DOHH2 (cell line): ENCODE measurements at regions not wholly inside any gene's neighbourhood (a gene's known extent, or its start where the extent isn't known, plus 50 kb on each side); places are given as distances from the start of the nearest gene placed in this dataset.
"Not testable (repeated sequence)": the region's sequence is repeated elsewhere in the genome, so short reads cannot be mapped to it uniquely, and the experiment has no call there.

Experiments
- H3F3A ChIP-seq: fragments of 200-600 bp; sonication (generic), shearing (Covaris generic); 2 replicates; pipeline ENCODE4 v1.6.0; 2016; ENCODE audit warnings: antibody characterized with exemption, mild to moderate bottlenecking; ENCODE audit not compliant: control insufficient read depth, insufficient read depth
- H3K27ac ChIP-seq: fragments of 200-600 bp; sonication (generic); 2 replicates; pipeline ENCODE4 v1.5.1; 2014; ENCODE audit warnings: low read depth, mild to moderate bottlenecking, low read length, moderate library complexity
- H3K27me3 ChIP-seq: fragments of 200-600 bp; sonication (generic); 2 replicates; pipeline ENCODE4 v1.6.1; 2014; ENCODE audit warnings: mild to moderate bottlenecking, low read length, mixed read lengths; ENCODE audit not compliant: control insufficient read depth
- H3K36me3 ChIP-seq: fragments of 200-600 bp; sonication (generic); 2 replicates; pipeline ENCODE4 v1.6.1; 2014; ENCODE audit warnings: mild to moderate bottlenecking, low read length, moderate library complexity, mixed read lengths; ENCODE audit not compliant: control insufficient read depth
- H3K4me1 ChIP-seq: fragments of 200-600 bp; sonication (generic); 2 replicates; pipeline ENCODE4 v1.6.1; 2014; ENCODE audit warnings: mild to moderate bottlenecking, low read length, mixed read lengths; ENCODE audit not compliant: control insufficient read depth
- H3K4me2 ChIP-seq: fragments of 200-600 bp; sonication (generic); 2 replicates; pipeline ENCODE4 v1.6.0; 2014; ENCODE audit warnings: mild to moderate bottlenecking, low read length, moderate library complexity
- H3K4me3 ChIP-seq: fragments of 200-600 bp; sonication (generic); 2 replicates; pipeline ENCODE4 v1.5.1; 2014; ENCODE audit warnings: mild to moderate bottlenecking, low read length, mixed read lengths
- H3K79me2 ChIP-seq: fragments of 200-600 bp; sonication (generic); 2 replicates; pipeline ENCODE4 v1.6.1; 2014; ENCODE audit warnings: mild to moderate bottlenecking, low read length, mixed read lengths; ENCODE audit not compliant: control insufficient read depth
- H3K9me2 ChIP-seq: fragments of 200-600 bp; sonication (generic); replicated peaks from 2 replicates; pipeline ENCODE4 v1.6.1; 2014; ENCODE audit warnings: mild to moderate bottlenecking, low read length, mixed read lengths; ENCODE audit not compliant: control insufficient read depth
- H3K9me3 ChIP-seq: fragments of 200-600 bp; sonication (generic); 2 replicates; pipeline ENCODE4 v1.6.1; 2014; ENCODE audit warnings: antibody characterized with exemption, low read length, mixed read lengths; ENCODE audit not compliant: control insufficient read depth, insufficient read depth
- H4K20me1 ChIP-seq: fragments of 200-600 bp; sonication (generic); 2 replicates; pipeline ENCODE4 v1.6.0; 2014; ENCODE audit warnings: low read depth, mild to moderate bottlenecking, antibody characterized with exemption, low read length, moderate library complexity; ENCODE audit not compliant: control insufficient read depth, insufficient read depth
- EZH2phosphoT487 ChIP-seq: fragments of 200-600 bp; sonication (generic); IDR thresholded peaks from 2 replicates; pipeline ENCODE4 v1.6.1; 2017; ENCODE audit warnings: borderline replicate concordance, mild to moderate bottlenecking, antibody characterized with exemption, low read length, moderate library complexity, mixed read lengths
- TF ChIP-seq, protein P1 (sequence below): fragments of 200-600 bp; sonication (generic); IDR thresholded peaks from one replicate; pipeline ENCODE4 v1.5.1; 2014; ENCODE audit warnings: antibody characterized with exemption, mild to moderate bottlenecking, low read depth, low read length; ENCODE audit not compliant: poor library complexity, severe bottlenecking

DNA sequence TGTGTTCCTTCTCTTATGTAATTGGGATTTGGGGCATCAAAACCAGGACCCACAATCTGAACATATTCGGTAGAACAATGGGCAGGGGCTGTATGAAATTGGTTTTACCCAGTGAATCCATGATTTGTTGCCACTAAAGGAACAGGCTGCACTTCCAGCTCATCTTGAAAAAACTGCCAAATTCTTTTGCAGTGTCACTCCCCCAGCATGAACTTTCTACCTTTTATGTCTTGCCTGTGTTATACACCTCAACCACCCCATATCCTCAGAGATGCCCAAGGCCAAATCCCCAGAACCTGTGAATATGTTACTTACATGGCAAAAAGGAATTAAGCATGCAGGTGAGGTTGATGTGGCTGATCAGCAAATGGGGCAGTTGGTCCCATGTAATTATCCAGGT lies 280.2 kb upstream of the ECI2 start:
- TF ChIP-seq EZH2phosphoT487, result no peak
- TF ChIP-seq, protein P1, sequence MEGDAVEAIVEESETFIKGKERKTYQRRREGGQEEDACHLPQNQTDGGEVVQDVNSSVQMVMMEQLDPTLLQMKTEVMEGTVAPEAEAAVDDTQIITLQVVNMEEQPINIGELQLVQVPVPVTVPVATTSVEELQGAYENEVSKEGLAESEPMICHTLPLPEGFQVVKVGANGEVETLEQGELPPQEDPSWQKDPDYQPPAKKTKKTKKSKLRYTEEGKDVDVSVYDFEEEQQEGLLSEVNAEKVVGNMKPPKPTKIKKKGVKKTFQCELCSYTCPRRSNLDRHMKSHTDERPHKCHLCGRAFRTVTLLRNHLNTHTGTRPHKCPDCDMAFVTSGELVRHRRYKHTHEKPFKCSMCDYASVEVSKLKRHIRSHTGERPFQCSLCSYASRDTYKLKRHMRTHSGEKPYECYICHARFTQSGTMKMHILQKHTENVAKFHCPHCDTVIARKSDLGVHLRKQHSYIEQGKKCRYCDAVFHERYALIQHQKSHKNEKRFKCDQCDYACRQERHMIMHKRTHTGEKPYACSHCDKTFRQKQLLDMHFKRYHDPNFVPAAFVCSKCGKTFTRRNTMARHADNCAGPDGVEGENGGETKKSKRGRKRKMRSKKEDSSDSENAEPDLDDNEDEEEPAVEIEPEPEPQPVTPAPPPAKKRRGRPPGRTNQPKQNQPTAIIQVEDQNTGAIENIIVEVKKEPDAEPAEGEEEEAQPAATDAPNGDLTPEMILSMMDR, result no peak
- H3K9me3 ChIP-seq, result no peaks in the 10 kb centered on the region; the same call in 1 of the 2 replicates
- no peak overlapping the region for H3K4me2 ChIP-seq
- H3K79me2 ChIP-seq, result no peaks in the 10 kb centered on the region
- no peaks in the 10 kb centered on the region for H4K20me1 ChIP-seq
- H3K4me3 ChIP-seq, result no peak overlapping the region
- H3K36me3 ChIP-seq, result no peaks in the 10 kb centered on the region
- H3K27me3 ChIP-seq, result no peaks in the 10 kb centered on the region; the same call in 1 of the 2 replicates
- H3K9me2 ChIP-seq, result no peaks in the 10 kb centered on the region
- H3K4me1 ChIP-seq, result no peaks in the 10 kb centered on the region
- H3K27ac ChIP-seq, result no peak overlapping the region
- H3F3A ChIP-seq, result no peaks in the 10 kb centered on the region

DNA sequence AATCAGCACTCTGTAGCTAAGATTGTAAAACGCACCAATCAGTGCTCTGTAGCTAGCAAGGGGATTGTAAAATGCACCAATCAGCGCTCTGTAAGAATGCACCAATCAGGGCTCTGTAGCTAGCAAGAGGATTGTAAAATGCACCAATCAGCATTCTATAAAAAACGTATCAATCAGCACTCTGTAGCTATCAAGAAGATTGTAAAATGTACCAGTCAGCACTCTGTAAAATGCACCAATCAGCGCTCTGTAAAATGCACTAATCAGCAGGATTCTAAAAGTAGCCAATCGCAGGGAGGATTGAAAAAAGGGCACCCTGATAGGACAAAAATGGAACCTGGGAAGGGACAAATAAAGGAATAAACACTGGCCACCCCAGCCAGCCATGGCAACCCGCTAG lies 278.7 kb upstream of the ECI2 start:
- not testable (repeated sequence) for H3K27ac ChIP-seq, H4K20me1 ChIP-seq, H3F3A ChIP-seq, H3K4me1 ChIP-seq, H3K36me3 ChIP-seq, H3K4me3 ChIP-seq, H3K79me2 ChIP-seq, H3K27me3 ChIP-seq, H3K4me2 ChIP-seq, H3K9me2 ChIP-seq, H3K9me3 ChIP-seq

DNA sequence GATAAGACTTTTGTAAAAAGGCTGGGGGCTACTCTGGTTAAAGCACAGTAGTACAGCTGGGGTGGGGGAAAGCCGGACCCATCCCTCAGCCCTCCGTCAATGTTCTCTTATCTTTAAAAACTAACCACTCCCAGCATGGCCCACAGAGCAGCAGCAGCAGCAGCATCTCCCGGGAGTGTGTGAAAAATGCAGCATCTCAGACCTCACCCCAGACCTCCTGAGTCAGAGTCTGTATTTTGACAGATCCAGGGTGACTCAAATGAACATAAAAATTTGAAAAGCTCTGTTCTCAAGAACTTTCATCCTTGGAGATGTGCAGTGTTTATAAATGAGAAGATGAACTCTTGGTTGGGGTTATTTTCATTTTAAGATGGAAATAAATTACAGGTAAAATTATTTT lies 277.7 kb upstream of the ECI2 start:
- H3K9me3 ChIP-seq, result no peaks in the 10 kb centered on the region; the same call in 1 of the 2 replicates
- no peak overlapping the region for H3K4me2 ChIP-seq
- no peaks in the 10 kb centered on the region for H3K79me2 ChIP-seq
- H3K4me1 ChIP-seq, result peaks cover 16% of the 10 kb centered on the region
- no peak overlapping the region for H3K4me3 ChIP-seq
- H3F3A ChIP-seq, result no peaks in the 10 kb centered on the region
- H3K9me2 ChIP-seq, result no peaks in the 10 kb centered on the region
- no peaks in the 10 kb centered on the region for H3K36me3 ChIP-seq
- H4K20me1 ChIP-seq, result no peaks in the 10 kb centered on the region
- no peaks in the 10 kb centered on the region; the same call in 1 of the 2 replicates for H3K27me3 ChIP-seq
- no peak for TF ChIP-seq EZH2phosphoT487
- TF ChIP-seq, protein P1, result no peak
- H3K27ac ChIP-seq, result no peak overlapping the region

DNA sequence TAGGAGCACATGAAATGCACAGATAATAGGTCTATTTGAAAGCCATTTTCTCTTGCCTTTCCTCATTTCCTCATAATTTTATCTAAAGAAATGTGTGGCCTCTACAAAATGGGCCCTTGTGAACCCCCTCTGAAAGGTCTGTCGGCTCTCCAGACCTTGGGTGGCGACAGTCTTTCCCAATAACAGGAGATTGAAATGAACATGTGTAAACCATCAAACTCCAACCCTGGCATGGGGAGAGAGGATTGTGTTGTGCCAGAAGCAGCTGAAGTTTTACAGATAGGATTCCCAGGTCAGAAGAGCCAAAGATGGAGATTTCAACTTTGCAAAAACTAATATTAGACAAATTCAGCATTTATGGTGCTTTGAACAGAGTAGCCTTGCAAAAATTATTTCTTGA lies 277.1 kb upstream of the ECI2 start:
- Histone ChIP-seq H3K9me3 (no peaks in the 10 kb centered on the region; the same call in 1 of the 2 replicates), H4K20me1 (no peaks in the 10 kb centered on the region), H3K27ac (no peak overlapping the region), H3K4me2 (no peak overlapping the region), H3F3A (no peaks in the 10 kb centered on the region), H3K36me3 (no peaks in the 10 kb centered on the region), H3K9me2 (no peaks in the 10 kb centered on the region), H3K27me3 (no peaks in the 10 kb centered on the region; the same call in 1 of the 2 replicates), H3K4me3 (no peak overlapping the region), H3K79me2 (no peaks in the 10 kb centered on the region), H3K4me1 (peaks cover 21% of the 10 kb centered on the region)
- TF ChIP-seq EZH2phosphoT487, result no peak
- TF ChIP-seq, protein P1, result no peak
